K562 (cell line): ENCODE measurements at regions not wholly inside any gene's neighbourhood (a gene's known extent, or its start where the extent isn't known, plus 50 kb on each side); places are given as distances from the start of the nearest gene placed in this dataset.
A peak's percentile ranks its signal among the peaks of the same experiment; 100 is the strongest.

Source experiments
- HBP1 ChIP-seq: fragments of 450-650 bp; formaldehyde crosslinking; IDR thresholded peaks from 2 replicates; pipeline ENCODE4 v1.4.0; 2022; ENCODE audit warnings: missing genetic modification characterization
- HIVEP1 ChIP-seq: fragments of 250-450 bp; sonication (Bioruptor Pico); IDR thresholded peaks from 2 replicates; pipeline ENCODE4 v1.4.0; 2020; ENCODE audit warnings: mild to moderate bottlenecking
- ID3 ChIP-seq, 2 experiments: fragments of 250-450 bp in 1 of 2; fragments of 450-650 bp in 1 of 2; sonication (Bioruptor Pico) in 1 of 2; IDR thresholded peaks; 2 replicates each; pipeline versions ENCODE4 v1.6.1 to v1.8.0; 2016 to 2021; ENCODE audit warnings: mild to moderate bottlenecking in 2 of 2, moderate library complexity in 2 of 2, missing compliant biosample characterization in 1 of 2, missing genetic modification characterization in 1 of 2
- KLF13 ChIP-seq: fragments of 450-650 bp; IDR thresholded peaks from 2 replicates; pipeline ENCODE4 v1.6.1; 2016; ENCODE audit warnings: missing genetic modification characterization, low read depth, mild to moderate bottlenecking, missing compliant biosample characterization, moderate library complexity, borderline replicate concordance
- MAFF ChIP-seq: IDR thresholded peaks from 2 replicates; pipeline ENCODE4 v1.6.1; 2012; ENCODE audit warnings: low read length, improper control_type of control experiment
- MCM2 ChIP-seq: fragments of 450-650 bp; IDR thresholded peaks from 2 replicates; pipeline ENCODE4 v1.6.1; 2017; ENCODE audit warnings: low read depth, mild to moderate bottlenecking
- MCM3 ChIP-seq: fragments of 450-650 bp; IDR thresholded peaks from 2 replicates; pipeline ENCODE4 v1.6.1; 2016
- TAF9B ChIP-seq: fragments of 450-650 bp; IDR thresholded peaks from 2 replicates; pipeline ENCODE4 v1.6.1; 2018; ENCODE audit warnings: mild to moderate bottlenecking; ENCODE audit not compliant: partially characterized antibody
- TEAD2 ChIP-seq: fragments of 450-650 bp; IDR thresholded peaks from 2 replicates; pipeline ENCODE4 v1.6.1; 2016; ENCODE audit warnings: missing genetic modification characterization, control low read depth, missing compliant biosample characterization
- ZBTB11 ChIP-seq, 3 experiments: fragments of 200-800 bp in 1 of 3; fragments of 250-450 bp in 1 of 3; fragments of 450-650 bp in 1 of 3; sonication (Bioruptor Pico) in 1 of 3; sonication (Bioruptor generic) in 1 of 3; formaldehyde crosslinking in 1 of 3; IDR thresholded peaks; 2 replicates each; pipeline versions ENCODE4 v1.6.1 to v1.8.0; 2016 to 2022; ENCODE audit warnings: mild to moderate bottlenecking in 2 of 3, missing genetic modification characterization in 2 of 3, missing compliant biosample characterization in 1 of 3, moderate library complexity in 1 of 3
- ZFP30 ChIP-seq: fragments of 250-450 bp; sonication (Bioruptor Pico); IDR thresholded peaks from 2 replicates; pipeline ENCODE4 v1.8.0; 2022; ENCODE audit warnings: moderate library complexity, mild to moderate bottlenecking, inconsistent platforms, borderline replicate concordance
- ZNF584 ChIP-seq: fragments of 200-800 bp; sonication (Bioruptor generic); IDR thresholded peaks from 2 replicates; pipeline ENCODE4 v1.6.1; 2016; ENCODE audit warnings: low read depth, mild to moderate bottlenecking, missing genetic modification characterization, missing compliant biosample characterization
- ZNF592 ChIP-seq: fragments of 450-650 bp; IDR thresholded peaks from 2 replicates; pipeline ENCODE4 v1.6.1; 2017; ENCODE audit warnings: antibody characterized with exemption, mild to moderate bottlenecking
- ZNF740 ChIP-seq, 3 experiments: fragments of 200-800 bp in 1 of 3; sonication (Bioruptor generic) in 1 of 3; sonication (generic) in 1 of 3; formaldehyde crosslinking in 1 of 3; IDR thresholded peaks; 2 replicates each; pipeline versions ENCODE4 v1.6.1 to v1.8.0; 2016 to 2022; ENCODE audit warnings: mild to moderate bottlenecking in 2 of 3, missing compliant biosample characterization in 2 of 3, missing genetic modification characterization in 2 of 3, missing genetic modification reagents in 1 of 3

- peak in 1 of 3 experiments; percentile 76; a peak in 2 of 6 replicates for TF ChIP-seq ZBTB11 (CRISPR knock-in tag; IDR thresholded peaks at IDR 0.05)
- TF ChIP-seq KLF13 (tag), result peak; percentile 68; the same call in 1 of the 2 replicates
- no peak for TF ChIP-seq ZNF740 (CRISPR knock-in tag; IDR thresholded peaks at IDR 0.05)
- TF ChIP-seq ZNF740 (tag; IDR thresholded peaks at IDR 0.05), result peak in 1 of 2 experiments; percentile 92; a peak in 2 of 4 replicates
- peak; percentile 23; the same call in 1 of the 2 replicates for TF ChIP-seq MAFF
- no peak for TF ChIP-seq MCM2
- peak; percentile 29; the same call in 1 of the 2 replicates for TF ChIP-seq ZFP30 (CRISPR knock-in tag)
- TF ChIP-seq ZNF592, result peak; percentile 99
- TF ChIP-seq HBP1 (CRISPR knock-in tag), result peak; percentile 84; the same call in 1 of the 2 replicates
- TF ChIP-seq ZNF584 (CRISPR knock-in tag), result peak; percentile 96
- TF ChIP-seq ID3 (CRISPR knock-in tag; IDR thresholded peaks at IDR 0.05), result no peak
- peak; percentile 81 for TF ChIP-seq ID3 (tag; IDR thresholded peaks at IDR 0.05)
- TF ChIP-seq MCM3, result no peak
- TF ChIP-seq TEAD2 (tag), result peak; percentile 74; the same call in 1 of the 2 replicates
- no peak for TF ChIP-seq TAF9B
- TF ChIP-seq HIVEP1 (CRISPR knock-in tag), result 0 out of 2 replicates have a peak, but pooled peaks have one; percentile 42
These were observed 59.9 kb upstream of the ATF7IP2 start (continued) for GRCh38 chr16:10325783-10326543.
